ENCODE measurements at regions not wholly inside any gene's neighbourhood (a gene's known extent, or its start where the extent isn't known, plus 50 kb on each side); places are given as distances from the start of the nearest gene placed in this dataset.
"Not testable (repeated sequence)": the region's sequence is repeated elsewhere in the genome, so short reads cannot be mapped to it uniquely, and the experiment has no call there.

DNA sequence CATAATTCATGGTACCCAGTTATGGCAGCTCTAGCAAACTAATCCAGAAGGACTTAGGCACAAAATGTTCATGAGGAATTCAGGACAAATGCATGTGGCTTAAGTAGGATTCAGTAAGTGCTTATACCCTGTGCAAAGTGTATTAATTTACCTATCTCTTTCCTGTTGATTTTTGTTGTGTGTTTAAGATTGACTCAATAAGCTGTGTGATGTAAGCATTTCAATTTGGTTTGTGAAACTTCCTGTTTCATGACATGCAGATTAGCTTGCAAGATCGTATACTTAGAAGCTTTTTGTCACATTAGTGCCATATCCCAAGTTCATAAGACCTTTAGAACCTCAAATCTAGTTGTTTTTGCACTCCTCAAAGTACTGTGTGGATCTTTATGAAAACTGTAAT is 416.7 kb downstream of the ARL4A start:
- no peak for ATAC-seq
- H3K4me3 Mint-ChIP-seq: no peak overlapping the region
- no peaks in the 10 kb centered on the region for H3K9me3 Mint-ChIP-seq

DNA sequence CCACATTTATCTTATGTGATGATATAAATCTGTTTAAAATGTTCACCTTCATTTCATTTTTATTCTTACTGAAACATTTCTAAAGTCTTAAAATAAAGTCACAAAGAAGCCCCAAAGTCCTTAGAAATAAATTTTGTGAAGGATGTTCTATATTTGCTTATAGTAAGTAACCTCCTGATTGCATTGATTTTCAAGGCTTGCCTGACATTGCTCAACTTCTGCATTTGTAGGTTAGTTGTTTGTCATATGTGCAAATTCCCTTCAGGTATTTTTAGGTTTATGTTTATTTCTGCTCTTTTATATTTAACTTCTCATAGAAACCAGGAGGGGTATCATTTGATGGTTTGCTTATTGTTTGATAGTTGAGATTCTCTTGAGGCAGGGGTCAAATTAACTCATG is 417.8 kb downstream of the ARL4A start:
- Mint-ChIP-seq H3K36me3 (ENCODE audit: insufficient read depth) (no peaks in the 10 kb centered on the region), H3K27me3 (ENCODE audit: low read depth) (no peaks in the 10 kb centered on the region), H3K4me3 (no peak overlapping the region), H3K4me1 (ENCODE audit: low read depth) (no peaks in the 10 kb centered on the region), H3K9me3 (no peaks in the 10 kb centered on the region)
- DNase-seq (no peak), ATAC-seq (no peak)

More for the DNA sequence above, 416.7 kb downstream of the ARL4A start:
- Mint-ChIP-seq H3K36me3 (ENCODE audit: insufficient read depth) (no peaks in the 10 kb centered on the region), H3K4me1 (ENCODE audit: low read depth) (no peaks in the 10 kb centered on the region), H3K27me3 (ENCODE audit: low read depth) (no peaks in the 10 kb centered on the region)
- DNase-seq: no peak

DNA sequence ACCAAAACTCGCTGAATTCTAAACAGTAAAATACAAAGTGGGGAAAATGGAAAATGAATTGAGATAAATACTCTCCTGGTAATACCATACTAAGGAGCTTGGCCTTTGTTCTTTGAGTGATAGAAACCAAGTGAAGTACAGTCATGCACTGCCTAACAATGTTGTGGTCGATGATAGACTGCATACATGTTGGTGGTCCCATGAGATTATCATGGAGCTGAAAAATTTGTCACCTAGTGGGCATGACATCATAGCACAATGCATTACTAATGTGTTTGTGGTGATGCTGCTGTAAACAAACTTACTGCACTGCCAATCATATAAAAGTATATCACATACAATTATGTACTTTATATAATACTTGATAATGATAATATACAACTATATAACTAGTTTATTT is 419.1 kb downstream of the ARL4A start:
- ATAC-seq: no peak
- DNase-seq: no peak
- H3K36me3 Mint-ChIP-seq (ENCODE audit: insufficient read depth): no peaks in the 10 kb centered on the region
- H3K27me3 Mint-ChIP-seq (ENCODE audit: low read depth): no peaks in the 10 kb centered on the region
- H3K9me3 Mint-ChIP-seq: no peaks in the 10 kb centered on the region
- no peaks in the 10 kb centered on the region for H3K4me1 Mint-ChIP-seq (ENCODE audit: low read depth)
- no peak overlapping the region for H3K4me3 Mint-ChIP-seq

DNA sequence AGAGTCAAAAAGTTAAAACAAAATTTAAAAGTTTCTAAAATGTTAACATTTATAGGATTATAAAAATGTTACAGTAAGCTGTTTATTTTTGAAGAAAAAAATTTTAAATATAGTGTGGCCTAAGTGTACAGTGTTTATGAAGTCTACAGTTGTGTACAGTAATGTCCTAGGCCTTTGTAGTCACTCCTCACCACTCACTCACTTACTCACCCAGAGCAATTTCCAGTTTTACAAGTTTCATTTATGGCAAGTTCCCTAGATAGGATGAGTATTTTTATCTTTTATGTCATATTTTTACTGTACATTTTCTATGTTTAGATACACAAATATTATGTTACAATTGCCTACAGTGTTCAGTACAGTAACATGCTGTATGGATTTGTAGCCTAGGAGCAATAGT is 419.9 kb downstream of the ARL4A start:
- DNase-seq (no peak), ATAC-seq (no peak)
- Mint-ChIP-seq H3K4me3 (no peak overlapping the region), H3K27me3 (ENCODE audit: low read depth) (no peaks in the 10 kb centered on the region), H3K9me3 (no peaks in the 10 kb centered on the region), H3K36me3 (ENCODE audit: insufficient read depth) (no peaks in the 10 kb centered on the region), H3K4me1 (ENCODE audit: low read depth) (no peaks in the 10 kb centered on the region)

DNA sequence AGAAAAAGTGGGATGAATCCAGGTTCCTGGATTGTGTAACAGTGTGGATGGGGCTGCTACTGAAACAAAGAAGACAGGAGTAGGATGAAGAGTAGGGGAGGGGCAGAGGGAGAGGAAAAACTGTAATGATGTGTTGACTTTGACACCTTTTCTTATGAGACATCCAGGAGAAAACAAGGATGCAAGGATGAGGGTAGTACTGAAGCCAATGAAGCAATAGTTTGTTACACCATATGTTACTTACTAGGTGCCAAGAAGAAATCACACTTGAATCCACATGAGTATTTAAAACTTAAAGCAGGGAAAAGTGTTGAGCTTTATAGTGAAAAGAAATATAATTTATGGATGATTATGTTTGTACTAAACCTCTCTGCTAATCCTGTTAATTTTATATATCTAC is 420.6 kb downstream of the ARL4A start:
- Mint-ChIP-seq H3K36me3 (ENCODE audit: insufficient read depth) (no peaks in the 10 kb centered on the region), H3K4me3 (no peak overlapping the region), H3K9me3 (no peaks in the 10 kb centered on the region), H3K27me3 (ENCODE audit: low read depth) (no peaks in the 10 kb centered on the region), H3K4me1 (ENCODE audit: low read depth) (no peaks in the 10 kb centered on the region)
- ATAC-seq: no peak
- DNase-seq: no peak

DNA sequence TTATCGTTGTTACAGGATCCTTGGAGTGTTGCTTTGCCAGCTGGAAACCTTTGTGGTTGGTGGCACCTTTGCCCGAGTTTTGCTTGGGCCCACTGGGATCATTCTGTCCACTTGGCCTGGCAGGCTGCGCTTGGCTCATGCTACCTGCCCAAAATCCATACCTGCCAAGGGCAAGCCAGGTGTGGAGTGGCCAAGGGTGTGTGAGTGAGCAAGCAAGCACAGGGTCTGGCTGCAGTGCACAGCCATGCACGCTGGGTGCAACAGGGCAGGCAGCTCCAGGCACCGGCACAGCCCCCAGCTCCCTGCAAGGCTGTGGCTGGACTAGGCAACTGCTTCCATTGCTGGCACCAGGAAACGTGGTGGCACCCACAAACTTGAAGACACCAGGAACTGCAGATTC is 421.8 kb downstream of the ARL4A start:
- Mint-ChIP-seq H3K36me3 (ENCODE audit: insufficient read depth) (no peaks in the 10 kb centered on the region), H3K4me3 (no peak overlapping the region), H3K9me3 (no peaks in the 10 kb centered on the region), H3K4me1 (ENCODE audit: low read depth) (no peaks in the 10 kb centered on the region), H3K27me3 (ENCODE audit: low read depth) (no peaks in the 10 kb centered on the region)
- ATAC-seq (peak in 1 of 2 donors; percentile 23), DNase-seq (no peak)

DNA sequence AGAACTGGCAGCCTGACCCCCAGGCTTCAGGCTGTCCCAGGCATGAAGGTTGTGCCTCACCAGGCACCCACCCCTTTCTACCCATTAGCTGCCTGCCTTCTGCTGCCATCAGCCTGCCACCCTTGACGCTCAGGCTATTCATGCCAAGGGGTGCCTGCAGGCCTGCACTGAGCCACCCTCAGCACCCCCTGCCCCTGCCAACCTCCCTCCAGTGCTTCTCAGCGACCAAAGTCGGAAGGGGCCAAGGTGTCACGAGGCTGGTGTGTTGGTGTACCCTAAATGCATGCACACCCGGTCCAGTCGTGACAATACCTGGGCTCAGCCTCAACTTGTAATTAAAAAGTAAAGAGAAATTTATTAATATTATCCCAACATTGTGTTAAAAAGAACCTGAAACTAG is 422.7 kb downstream of the ARL4A start:
- DNase-seq: no peak
- no peaks in the 10 kb centered on the region for H3K4me1 Mint-ChIP-seq (ENCODE audit: low read depth)
- no peaks in the 10 kb centered on the region for H3K27me3 Mint-ChIP-seq (ENCODE audit: low read depth)
- no peaks in the 10 kb centered on the region for H3K9me3 Mint-ChIP-seq
- no peaks in the 10 kb centered on the region for H3K36me3 Mint-ChIP-seq (ENCODE audit: insufficient read depth)
- H3K4me3 Mint-ChIP-seq: no peak overlapping the region
- ATAC-seq: no peak

DNA sequence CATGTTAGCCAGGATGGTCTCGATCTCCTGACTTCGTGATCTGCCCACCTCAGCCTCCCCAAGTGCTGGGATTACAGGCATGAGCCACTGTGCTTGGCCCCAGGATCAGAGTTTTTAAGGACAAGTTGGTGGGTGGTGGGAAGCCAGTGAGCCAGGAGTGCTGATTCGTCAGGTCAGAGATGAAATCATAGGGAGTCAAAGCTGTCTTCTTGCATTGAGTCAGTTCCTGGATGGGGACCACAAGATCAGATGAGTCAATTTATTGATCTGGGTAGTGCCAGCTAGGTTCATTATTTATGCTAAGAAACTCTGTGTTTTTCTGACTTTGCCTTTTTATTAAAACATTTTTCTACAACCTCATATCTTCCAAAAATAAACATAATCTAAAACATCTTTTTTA is 423.8 kb downstream of the ARL4A start:
- ATAC-seq: no peak
- Mint-ChIP-seq H3K4me1 (ENCODE audit: low read depth) (no peaks in the 10 kb centered on the region), H3K4me3 (no peak overlapping the region), H3K36me3 (ENCODE audit: insufficient read depth) (no peaks in the 10 kb centered on the region), H3K27me3 (ENCODE audit: low read depth) (no peaks in the 10 kb centered on the region), H3K9me3 (no peaks in the 10 kb centered on the region)
- DNase-seq: no peak

DNA sequence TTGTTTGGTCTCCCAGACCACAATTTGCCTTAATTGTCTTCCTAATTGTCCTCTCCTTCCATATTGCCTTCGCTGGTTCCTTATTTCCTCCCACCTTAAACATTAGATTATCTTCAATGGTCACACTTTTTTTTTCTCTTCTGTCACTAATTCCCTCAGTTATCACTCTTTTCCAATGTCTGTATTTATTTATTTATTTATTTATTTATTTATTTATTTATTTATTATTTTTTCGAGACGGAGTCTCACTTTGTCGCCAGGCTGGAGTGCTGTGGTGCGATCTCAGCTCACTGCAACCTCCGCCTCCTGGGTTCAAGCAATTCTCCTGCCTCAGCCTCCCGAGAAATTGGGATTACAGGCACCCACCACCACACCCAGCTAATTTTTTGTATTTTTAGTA is 426.8 kb downstream of the ARL4A start:
- not testable (repeated sequence) for H3K4me3 Mint-ChIP-seq; ATAC-seq; H3K27me3 Mint-ChIP-seq (ENCODE audit: low read depth); DNase-seq; H3K36me3 Mint-ChIP-seq (ENCODE audit: insufficient read depth); H3K9me3 Mint-ChIP-seq; H3K4me1 Mint-ChIP-seq (ENCODE audit: low read depth)

DNA sequence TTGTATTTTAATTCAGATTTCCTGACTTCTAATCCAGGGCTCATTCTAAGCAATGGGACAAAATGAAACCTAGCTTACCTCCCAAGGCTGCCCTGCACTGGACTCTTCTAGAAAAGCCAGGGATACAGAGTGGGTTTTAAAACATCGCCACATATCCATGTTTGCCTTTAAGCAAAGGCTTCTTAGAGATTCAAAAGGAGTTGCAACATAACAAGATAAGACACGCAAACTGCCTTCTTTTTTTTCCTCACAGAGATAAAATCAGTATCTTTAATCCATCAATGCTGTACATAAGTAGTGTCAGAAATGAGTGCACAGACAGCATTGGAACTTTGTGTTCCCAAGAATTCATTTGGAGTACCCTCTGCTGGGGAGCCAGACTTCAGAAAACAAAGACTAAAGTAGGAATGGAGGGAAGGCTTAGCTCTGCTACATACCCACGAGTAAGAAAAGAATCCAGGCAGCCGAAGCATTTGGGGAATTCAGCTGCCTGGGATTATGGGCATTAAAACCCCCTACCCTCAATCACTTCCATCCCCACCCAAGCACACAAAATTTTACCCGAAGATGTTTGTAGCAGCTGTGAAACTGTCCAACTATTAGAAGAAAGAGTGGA is 427.8 kb downstream of the ARL4A start:
- Mint-ChIP-seq H3K4me1 (ENCODE audit: low read depth) (no peaks in the 10 kb centered on the region), H3K4me3 (no peak overlapping the region), H3K36me3 (ENCODE audit: insufficient read depth) (no peaks in the 10 kb centered on the region), H3K27me3 (ENCODE audit: low read depth) (no peaks in the 10 kb centered on the region), H3K9me3 (no peaks in the 10 kb centered on the region)
- DNase-seq: no peak
- ATAC-seq: no peak

DNA sequence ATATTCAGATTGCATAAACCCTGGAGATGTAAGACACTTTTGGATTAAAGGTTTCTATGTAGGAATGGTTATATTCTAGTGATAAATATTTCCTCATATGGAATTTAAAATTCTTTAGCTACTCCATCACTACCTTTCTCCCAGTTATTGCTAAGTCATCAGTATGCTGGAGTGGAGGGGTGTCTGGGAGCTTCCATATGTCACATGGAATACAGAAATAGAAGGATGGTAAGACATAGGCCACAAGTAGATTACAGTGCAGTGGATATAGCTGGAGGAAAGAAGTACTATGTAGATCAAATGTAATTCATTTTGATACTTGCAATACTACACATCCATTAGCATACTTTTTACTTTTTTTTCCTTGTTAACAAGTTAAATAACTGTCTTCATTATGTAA is 428.4 kb downstream of the ARL4A start:
- Mint-ChIP-seq H3K9me3 (no peaks in the 10 kb centered on the region), H3K4me3 (no peak overlapping the region), H3K36me3 (ENCODE audit: insufficient read depth) (no peaks in the 10 kb centered on the region), H3K4me1 (ENCODE audit: low read depth) (no peaks in the 10 kb centered on the region), H3K27me3 (ENCODE audit: low read depth) (no peaks in the 10 kb centered on the region)
- DNase-seq (no peak), ATAC-seq (no peak)

DNA sequence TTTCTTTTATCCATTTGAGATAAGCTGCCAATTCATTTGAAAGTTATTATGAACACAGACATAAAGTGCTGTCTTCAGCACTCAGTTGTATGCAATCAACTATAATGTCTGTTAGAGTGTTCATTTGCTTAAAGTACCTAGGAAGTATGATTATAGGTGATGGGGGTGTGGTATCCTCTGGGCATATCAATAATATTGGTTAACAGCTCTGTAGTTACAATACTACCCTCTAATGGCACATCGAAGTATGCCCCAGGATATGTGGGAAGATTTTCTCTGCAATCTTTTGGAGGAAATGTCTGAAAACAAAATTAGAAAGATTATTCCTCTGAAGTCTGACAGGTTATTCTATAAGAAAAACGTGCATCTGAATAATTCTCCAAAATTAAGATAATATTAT is 429.7 kb downstream of the ARL4A start:
- Mint-ChIP-seq H3K27me3 (ENCODE audit: low read depth) (no peaks in the 10 kb centered on the region), H3K9me3 (peaks cover 1% of the 10 kb centered on the region), H3K36me3 (ENCODE audit: insufficient read depth) (no peaks in the 10 kb centered on the region), H3K4me1 (ENCODE audit: low read depth) (no peaks in the 10 kb centered on the region), H3K4me3 (no peak overlapping the region)
- no peak for ATAC-seq
- DNase-seq: no peak

DNA sequence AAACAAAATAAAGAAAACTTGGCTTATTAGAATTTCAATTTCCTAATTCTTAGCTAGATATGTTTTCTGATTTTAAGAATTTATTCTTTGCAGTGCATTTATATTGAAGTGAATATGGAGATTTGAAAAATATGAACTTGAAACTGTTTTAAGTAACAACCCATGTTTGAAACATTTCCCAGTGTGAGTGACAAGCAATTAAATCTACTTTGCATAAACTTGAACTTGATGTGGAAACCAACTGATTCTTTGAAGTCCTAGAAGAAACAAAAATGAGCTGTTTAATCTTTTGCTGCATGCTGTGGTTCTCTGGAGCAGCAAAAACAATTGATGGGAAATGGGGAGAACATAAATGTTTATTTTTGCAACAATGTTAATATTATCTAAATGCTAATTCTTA is 430.2 kb downstream of the ARL4A start:
- ATAC-seq (no peak), DNase-seq (no peak)
- no peak overlapping the region for H3K4me3 Mint-ChIP-seq
- H3K27me3 Mint-ChIP-seq (ENCODE audit: low read depth): no peaks in the 10 kb centered on the region
- H3K4me1 Mint-ChIP-seq (ENCODE audit: low read depth): no peaks in the 10 kb centered on the region
- H3K9me3 Mint-ChIP-seq: peaks cover 5% of the 10 kb centered on the region
- no peaks in the 10 kb centered on the region for H3K36me3 Mint-ChIP-seq (ENCODE audit: insufficient read depth)

DNA sequence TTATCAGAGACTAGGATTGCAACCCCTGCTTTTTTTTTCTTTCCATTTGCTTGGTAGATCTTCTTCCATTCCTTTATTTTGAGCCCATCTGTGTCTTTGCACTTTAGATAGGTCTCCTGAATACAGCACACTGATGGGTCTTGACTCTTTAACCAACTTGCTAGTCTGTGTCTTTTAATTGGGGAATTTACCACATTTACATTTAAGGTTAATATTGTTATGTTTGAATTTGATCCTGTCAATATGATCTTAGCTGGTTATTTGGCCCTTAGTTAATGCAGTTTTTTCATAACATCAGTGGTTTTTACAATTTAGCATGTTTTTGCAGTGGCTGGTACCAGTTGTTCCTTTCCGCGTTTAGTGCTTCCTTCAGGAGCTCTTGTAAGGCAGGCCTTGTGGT is 437.2 kb downstream of the ARL4A start:
- H3K4me1 Mint-ChIP-seq (ENCODE audit: low read depth); H3K36me3 Mint-ChIP-seq (ENCODE audit: insufficient read depth); DNase-seq; H3K27me3 Mint-ChIP-seq (ENCODE audit: low read depth); H3K4me3 Mint-ChIP-seq; H3K9me3 Mint-ChIP-seq; ATAC-seq: not testable (repeated sequence)

DNA sequence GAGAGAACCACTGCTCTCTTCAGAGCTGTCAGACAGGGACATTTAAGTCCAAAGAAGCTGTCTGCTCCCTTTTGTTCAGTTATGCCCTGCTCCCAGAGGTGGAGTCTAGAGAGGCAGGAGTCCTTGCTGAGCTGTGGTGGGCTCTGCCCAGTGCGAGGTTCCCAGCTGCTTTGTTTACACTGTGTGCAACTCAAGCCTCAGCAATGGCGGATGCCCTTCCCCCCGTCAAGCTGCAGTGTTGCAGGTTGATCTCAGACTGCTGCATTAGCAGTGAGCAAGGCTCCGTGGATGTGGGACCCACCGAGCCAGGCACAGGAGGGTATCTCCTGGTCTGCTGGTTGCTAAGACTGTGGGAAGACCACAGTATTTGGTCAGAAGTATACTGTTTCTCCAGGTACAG is 438.9 kb downstream of the ARL4A start:
- Mint-ChIP-seq H3K4me1 (ENCODE audit: low read depth) (no peaks in the 10 kb centered on the region), H3K9me3 (peaks cover 5% of the 10 kb centered on the region), H3K27me3 (ENCODE audit: low read depth) (peaks cover 15% of the 10 kb centered on the region), H3K4me3 (no peak overlapping the region), H3K36me3 (ENCODE audit: insufficient read depth) (peaks cover 3% of the 10 kb centered on the region)
- no peak for ATAC-seq
- no peak for DNase-seq

DNA sequence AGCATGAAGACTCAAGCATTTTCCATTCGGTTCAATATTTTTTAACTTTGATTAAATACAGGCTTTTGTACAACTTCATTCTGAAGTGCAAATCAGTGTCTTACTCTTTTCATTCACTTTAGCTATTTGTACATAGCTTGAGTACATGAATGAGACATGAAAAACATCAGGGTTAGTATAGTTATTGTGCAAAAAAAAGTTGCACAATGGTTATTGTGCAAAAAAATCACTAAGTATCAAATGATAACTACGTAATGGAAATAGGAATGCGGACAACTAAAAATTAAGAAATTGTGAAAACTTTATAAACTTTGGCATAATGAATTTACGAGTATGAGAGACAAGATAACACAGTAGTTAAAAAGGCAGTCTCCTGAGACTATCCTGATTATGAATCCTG is 442.9 kb downstream of the ARL4A start:
- ATAC-seq: no peak
- H3K9me3 Mint-ChIP-seq: no peaks in the 10 kb centered on the region

More for the DNA sequence above, 442.9 kb downstream of the ARL4A start:
- peaks cover 1% of the 10 kb centered on the region for H3K36me3 Mint-ChIP-seq (ENCODE audit: insufficient read depth)
- no peak for DNase-seq
- H3K4me1 Mint-ChIP-seq (ENCODE audit: low read depth): no peaks in the 10 kb centered on the region
- no peak overlapping the region for H3K4me3 Mint-ChIP-seq
- H3K27me3 Mint-ChIP-seq (ENCODE audit: low read depth): peaks cover 11% of the 10 kb centered on the region

Data from activated T-cell treated with anti-CD3 and anti-CD28 coated beads, Interleukin-2, amount 50 U/mL, for 4 hours (primary cell).